GM18870 (cell line): ENCODE measurements at regions not wholly inside any gene's neighbourhood (a gene's known extent, or its start where the extent isn't known, plus 50 kb on each side); places are given as distances from the start of the nearest gene placed in this dataset.

ENCODE experiments used
- ATAC-seq: cut with Tn5 transposase; IDR thresholded peaks from one replicate; pipeline ENCODE4 v1.9.1; 2021; ENCODE audit warnings: moderate library complexity; ENCODE audit not compliant: unreplicated experiment

GRCh38 chr5:113897748-113898147 lies 384.3 kb downstream of the YTHDC2 start:
- no peak for ATAC-seq

DNA sequence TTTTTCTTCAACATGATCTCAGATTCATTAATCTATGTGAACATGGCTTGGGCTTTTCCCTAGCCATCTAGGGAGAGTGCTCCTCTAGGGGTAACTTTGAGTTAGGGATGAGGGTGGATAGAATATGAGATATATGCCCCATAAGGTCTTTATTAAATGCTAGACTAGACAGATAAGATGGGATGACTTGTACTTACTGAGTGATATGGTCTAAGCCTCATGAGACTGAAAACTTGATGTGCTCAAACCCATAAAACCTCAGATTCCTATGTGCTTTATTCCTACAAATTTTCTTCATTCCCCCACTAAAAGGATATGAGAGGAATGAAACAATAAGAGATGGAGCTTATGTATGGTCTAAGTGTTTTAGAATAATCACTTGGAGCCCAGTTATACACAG lies 386.6 kb downstream of the YTHDC2 start:
- ATAC-seq: no peak

GRCh38 chr5:113900816-113901215 lies 387.3 kb downstream of the YTHDC2 start:
- no peak for ATAC-seq

DNA sequence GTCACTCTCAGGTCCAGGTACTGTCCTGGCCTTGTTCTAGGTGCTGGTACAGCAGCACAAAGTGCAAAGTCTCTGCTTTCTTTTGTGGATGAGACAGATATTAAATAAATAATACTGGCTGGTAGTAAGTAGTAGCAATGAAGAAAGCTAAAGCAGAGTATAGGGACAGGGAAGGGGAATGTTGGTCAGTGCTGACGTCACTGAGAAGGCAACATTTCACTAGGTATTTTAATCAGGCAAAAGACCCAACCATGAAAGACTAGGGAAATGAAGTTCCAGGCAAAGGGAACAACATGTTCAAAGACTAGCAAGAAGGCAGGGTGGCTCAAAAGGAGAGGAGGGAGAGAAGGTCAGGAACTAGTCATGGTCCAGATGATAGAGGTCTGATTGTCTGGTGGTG lies 388.2 kb downstream of the YTHDC2 start:
- ATAC-seq: no peak

GRCh38 chr5:113902917-113903660 lies 389.6 kb downstream of the YTHDC2 start:
- ATAC-seq: no peak

DNA sequence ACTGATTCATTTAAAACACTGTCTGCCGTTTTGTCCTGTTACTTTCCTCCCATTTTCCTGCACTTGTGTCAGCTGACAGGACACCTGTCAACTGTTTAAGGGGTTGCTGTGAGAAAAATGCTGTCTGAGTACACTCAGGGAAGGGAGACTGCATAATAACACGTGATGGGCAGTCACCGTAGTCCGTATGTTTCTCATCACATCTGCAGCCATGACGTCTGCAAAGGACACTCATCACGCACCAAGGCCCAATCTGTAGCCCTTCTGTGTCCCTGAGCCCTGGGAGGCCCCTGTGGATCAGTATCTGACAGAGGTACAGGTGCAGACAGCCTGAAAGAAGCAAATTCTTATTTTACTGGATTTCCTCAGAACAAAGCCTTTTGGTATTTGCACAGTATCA lies 396.3 kb downstream of the YTHDC2 start:
- no peak for ATAC-seq

DNA sequence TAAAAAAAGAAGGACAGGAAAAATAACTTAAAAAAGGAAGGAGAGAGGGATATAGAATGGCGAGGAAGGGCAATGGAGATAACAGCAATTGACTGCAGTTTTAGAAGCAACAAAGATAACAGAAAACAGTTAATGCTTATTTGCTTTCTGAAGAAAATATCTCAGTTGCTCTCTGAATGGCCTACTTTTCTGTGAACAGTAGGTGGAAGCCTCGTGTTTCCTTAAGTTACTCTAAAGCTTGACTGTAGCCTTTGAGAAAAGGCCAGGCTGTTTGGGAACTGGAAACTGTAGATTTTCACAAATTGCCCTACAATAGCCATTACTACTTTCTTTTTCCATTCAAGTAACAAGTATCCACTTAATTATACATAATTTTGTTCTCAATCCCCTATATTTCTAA lies 404.5 kb downstream of the YTHDC2 start:
- ATAC-seq: no peak

DNA sequence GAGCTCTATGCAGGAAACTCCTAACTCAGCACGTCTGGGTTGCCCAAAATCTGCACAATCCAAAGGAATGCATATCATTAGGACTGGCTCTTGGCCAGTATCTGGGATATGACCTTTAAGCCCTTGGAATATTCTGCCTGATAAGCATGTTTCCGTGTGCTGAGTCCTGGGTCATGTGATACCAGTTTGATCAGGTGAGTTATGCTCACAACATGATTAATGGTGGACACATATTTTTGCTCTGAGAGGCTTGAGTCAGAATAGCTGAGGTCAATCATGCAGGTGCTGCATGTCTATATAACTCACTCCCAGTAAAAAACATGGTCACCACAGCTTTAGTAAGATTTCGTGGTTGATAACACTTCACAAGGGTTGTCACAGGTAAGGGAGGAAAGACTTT lies 408.8 kb downstream of the YTHDC2 start:
- ATAC-seq: no peak

GRCh38 chr5:113935453-113935852 lies 422.0 kb downstream of the YTHDC2 start:
- no peak for ATAC-seq

DNA sequence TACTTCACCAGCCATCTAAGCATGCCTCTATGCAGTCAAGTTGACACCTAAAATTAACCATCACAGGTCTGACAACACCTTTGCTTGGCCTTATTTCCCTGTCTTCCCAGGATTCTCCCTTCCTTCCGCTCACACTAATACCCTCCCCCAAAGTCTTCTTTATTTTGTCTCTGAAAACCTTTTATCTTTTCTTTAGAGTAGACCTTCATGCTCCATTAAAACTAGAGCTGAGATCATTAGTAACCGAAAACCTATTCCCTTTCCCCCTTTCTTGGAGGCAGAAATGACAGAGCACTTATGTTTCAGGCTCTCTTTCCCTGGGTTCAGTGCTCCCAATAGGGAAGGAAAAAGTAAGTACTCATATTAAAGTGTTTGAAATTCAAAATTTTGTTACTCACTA lies 423.8 kb downstream of the YTHDC2 start:
- ATAC-seq: no peak

- no peak for ATAC-seq
These were observed 421.9 kb upstream of the KCNN2 start for GRCh38 chr5:113939988-113940387.

- ATAC-seq: no peak
These were observed 411.7 kb upstream of the KCNN2 start for GRCh38 chr5:113950186-113950585.

DNA sequence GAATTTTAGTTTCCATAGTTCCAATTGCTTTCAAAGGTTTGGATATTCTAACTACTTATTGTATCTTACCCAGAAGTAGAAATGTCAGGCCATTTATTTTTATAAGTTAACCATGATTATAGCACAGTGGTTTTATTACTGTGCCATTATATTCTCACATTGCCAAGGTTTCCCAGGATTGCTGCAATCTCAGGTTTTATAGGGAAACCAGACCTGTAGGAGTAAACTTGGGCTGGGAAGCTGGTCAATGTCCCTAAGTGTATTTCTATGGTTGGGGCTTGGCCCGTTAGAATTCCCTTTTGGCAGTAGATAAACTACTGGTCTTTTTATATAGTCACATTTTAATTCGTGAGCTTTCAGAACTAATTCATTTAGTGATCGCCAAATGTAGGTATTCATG lies 396.6 kb upstream of the KCNN2 start:
- no peak for ATAC-seq

DNA sequence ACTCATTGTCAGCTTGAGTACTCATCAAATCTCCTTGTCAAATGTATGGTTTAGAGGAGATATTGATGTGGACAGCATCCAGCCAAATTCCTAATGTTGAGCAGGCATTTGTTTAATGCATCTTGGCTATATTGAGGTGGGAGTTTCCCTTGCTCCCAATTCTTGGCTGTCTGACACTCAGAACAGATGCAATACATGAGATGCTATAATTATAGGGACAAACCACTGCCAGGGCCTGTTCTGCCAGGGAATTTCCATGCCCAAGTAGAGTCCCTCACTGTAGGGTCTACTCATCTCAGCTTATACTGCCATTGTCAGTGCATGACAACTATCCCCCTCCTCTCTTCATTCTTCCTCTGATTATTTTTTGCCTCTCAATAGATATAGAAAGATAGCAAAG lies 392.0 kb upstream of the KCNN2 start:
- ATAC-seq: no peak

GRCh38 chr5:113971454-113971853 lies 390.4 kb upstream of the KCNN2 start:
- no peak for ATAC-seq

DNA sequence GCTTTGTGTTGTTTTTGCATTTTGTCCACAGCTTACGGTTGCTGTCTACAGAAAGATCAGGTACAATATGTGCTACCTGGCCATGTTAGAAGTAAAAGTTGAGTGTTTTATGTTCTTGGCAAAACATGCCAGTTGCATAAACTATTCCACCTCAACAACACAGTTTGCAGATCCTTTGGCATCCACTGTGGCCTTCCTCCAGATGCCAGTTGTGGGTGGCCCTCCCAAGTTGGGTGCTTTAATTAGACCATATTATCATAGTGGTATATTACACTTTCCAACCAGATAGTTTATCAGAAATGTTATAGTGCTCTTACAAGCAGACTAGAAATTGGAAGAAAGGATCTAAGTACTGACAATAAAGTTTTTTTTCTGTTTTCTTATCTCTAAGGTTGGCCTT lies 386.9 kb upstream of the KCNN2 start:
- no peak for ATAC-seq

- no peak for ATAC-seq
These were observed 376.9 kb upstream of the KCNN2 start for GRCh38 chr5:113984928-113985327.

- no peak for ATAC-seq
These were observed 376.4 kb upstream of the KCNN2 start for GRCh38 chr5:113985505-113985904.

GRCh38 chr5:113989278-113989912 lies 372.5 kb upstream of the KCNN2 start:
- ATAC-seq: no peak

DNA sequence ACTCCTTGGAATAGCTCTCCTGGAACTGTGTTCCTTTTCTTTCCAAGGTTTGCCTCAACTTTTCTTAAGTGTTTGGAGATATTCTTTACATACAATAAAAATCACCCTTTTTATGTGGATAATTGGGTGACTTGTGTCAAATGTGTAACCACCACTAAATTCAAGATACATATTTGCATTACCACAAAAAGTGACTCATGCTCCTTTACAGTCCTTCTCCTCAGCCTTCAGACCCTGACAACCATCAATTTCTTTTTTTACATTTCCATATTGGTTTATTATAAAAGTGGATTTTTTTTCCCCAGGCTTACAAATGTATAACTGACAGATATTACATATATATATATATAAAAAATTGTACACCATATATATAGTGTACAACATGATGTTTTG lies 372.0 kb upstream of the KCNN2 start:
- no peak for ATAC-seq

DNA sequence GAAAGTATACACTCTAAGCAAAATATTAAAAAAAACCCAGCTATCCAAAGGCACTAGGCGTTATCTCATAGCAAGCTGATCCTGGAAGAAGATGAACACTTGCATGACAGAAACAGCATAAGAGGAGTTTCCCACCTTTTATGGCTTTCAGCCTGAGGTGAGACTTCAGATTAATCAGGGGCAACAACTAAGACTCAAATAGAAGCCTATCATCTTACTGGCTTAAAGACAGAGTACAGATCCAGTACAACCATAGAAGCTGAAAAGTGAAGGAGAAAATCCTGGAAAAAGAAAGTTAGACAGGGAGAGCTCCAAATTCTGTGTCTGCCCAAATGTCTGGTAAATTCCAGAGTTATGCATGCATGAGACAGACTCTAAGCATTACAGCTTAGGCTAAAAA lies 360.8 kb upstream of the KCNN2 start:
- ATAC-seq: no peak

DNA sequence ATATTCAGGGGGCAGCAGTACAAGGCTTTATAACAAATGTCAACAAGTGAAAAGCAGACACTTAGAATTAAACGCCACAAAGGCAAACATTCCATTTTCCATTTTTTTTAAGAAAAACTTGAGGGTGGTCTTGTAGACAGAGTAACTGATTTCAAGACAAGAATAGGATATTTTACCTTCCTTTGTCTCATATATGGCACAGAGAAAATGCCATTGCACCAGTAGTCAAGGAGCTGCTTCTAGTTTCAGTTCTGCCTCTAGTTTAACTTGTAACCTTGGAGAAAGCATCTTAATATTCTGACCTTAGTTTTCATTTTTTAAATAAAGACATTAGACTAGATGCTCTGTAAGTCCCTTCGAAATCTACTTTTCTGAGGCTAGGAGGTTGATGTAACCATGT lies 355.3 kb upstream of the KCNN2 start:
- ATAC-seq: no peak

GRCh38 chr5:114007678-114008077 lies 354.2 kb upstream of the KCNN2 start:
- no peak for ATAC-seq
